PFSK-1 (cell line): ENCODE measurements at regions not wholly inside any gene's neighbourhood (a gene's known extent, or its start where the extent isn't known, plus 50 kb on each side); places are given as distances from the start of the nearest gene placed in this dataset.

ENCODE experiments used
- POLR2AphosphoS5 ChIP-seq: IDR thresholded peaks from 2 replicates; pipeline ENCODE4 v1.6.1; 2012; ENCODE audit warnings: low read depth, mild to moderate bottlenecking, control low read depth, low read length, moderate library complexity
- SIN3A ChIP-seq: IDR thresholded peaks from 2 replicates; pipeline ENCODE4 v1.6.1; 2012; ENCODE audit warnings: mild to moderate bottlenecking, low read length, moderate library complexity, borderline replicate concordance; ENCODE audit not compliant: insufficient read depth
- TAF1 ChIP-seq: IDR thresholded peaks from 2 replicates; pipeline ENCODE4 v1.6.1; 2012; ENCODE audit warnings: low read length, control low read depth, borderline replicate concordance; ENCODE audit not compliant: insufficient read depth

DNA sequence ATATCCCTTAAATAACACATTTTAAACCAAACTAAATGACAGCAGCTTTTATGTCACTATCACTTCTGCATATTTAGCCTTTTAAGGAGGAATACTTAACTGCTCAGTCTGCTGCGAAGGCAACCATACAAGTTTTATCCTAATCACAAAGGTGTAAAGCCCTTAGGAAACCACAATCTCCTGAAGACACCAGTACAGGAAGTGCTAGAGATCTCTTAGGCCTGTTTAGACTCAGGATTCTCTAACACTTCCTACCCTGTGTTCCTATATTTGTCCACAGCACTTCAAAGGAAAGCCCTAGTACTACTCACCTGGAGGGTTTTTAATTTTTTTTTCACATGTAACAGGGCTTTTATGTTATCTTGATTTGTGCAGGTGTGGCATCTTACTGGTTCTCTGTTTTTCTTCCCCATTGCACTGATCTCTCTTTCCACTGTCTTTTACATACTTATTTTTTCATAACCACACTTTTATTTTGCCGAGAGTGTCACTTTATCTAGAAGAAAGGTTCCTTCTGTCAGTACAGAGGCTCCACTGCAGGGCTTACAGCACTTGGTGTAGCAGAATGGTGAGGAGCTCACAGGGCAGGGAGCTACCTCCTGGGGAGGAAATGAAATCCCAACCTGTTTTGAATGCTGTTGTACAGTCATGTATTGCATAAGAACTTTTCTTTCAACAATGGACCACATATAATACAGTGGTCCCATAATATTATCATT is 1060.6 kb upstream of the ACO1 start:
- TF ChIP-seq TAF1, result no peak
- no peak for TF ChIP-seq POLR2AphosphoS5
- no peak for TF ChIP-seq SIN3A
